Left ventricle myocardium superior (tissue), 1 donor: ENCODE measurements at regions not wholly inside any gene's neighbourhood (a gene's known extent, or its start where the extent isn't known, plus 50 kb on each side); places are given as distances from the start of the nearest gene placed in this dataset.

Experiments used
- ATAC-seq: fragments of 200-7000 bp; cut with Tn5 transposase; one replicate; pipeline ENCODE4 v1.9.1; 2020; ENCODE audit warnings: mild to moderate bottlenecking, moderate library complexity
- DNase-seq: peaks from one replicate; pipeline ENCODE4 v3.0.0-alpha.2; 2020
- intact Hi-C: fragments of 100-400 bp; cut with micrococcal nuclease; formaldehyde crosslinking; loops from one replicate; pipeline ENCODE4 v1.11.0; 2022
- donor health status: DM: no; HTN: yes; CAD: no; lungs with severe emphysema.

DNA sequence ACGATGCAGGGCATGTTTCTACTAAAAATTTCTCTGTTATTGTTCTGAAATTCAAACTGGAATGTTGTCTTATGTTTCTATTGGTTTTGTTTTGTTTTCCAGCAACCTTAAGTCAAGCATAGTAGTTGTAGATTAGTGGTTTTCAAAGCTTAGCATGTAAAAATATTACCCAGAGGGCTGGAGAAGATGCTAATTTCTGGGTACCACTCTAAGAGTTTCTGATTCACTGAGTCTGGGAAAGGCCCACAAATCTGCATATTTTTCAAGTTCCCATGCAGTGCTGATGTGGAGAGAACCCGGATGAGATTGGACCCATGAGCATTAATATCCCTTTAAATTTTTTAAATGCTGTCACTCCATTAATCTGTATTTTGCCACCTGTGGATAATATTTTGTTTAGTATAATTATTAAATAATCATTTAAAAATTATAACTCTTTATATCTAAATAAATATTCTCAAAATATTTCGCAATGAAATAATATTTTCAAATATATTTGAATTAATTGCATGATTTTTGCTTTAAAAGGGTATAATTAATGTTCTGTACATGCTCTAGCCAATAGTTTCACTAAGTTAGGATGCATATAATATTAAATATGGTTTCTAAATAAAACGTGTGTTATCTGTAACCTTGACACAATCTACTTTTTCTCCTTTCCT is 1274.7 kb upstream of the CADM2 start:
- DNase-seq, result no peak
- intact Hi-C loops, result no loop called here
- no peak for ATAC-seq

DNA sequence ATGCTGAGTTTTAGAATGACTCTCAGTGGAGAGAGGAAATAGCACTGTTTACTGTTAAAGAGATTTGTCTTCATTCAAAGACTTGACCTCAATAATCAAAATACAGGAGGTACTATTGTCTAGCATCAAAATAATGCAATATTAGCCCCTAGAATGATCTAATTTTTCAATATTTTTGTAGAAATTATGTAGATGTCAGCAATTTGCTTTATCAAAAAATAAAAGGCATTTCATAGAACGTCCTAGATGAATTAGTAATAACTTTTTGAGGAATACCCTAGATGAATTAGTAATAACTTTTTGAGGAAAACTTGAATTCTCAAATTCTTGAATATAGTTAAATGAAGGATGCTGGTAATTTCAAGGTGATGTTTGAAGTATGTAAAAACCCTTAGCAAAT is 1252.1 kb upstream of the CADM2 start:
- ATAC-seq (no peak), DNase-seq (no peak)
- intact Hi-C loops, result no loop called here

DNA sequence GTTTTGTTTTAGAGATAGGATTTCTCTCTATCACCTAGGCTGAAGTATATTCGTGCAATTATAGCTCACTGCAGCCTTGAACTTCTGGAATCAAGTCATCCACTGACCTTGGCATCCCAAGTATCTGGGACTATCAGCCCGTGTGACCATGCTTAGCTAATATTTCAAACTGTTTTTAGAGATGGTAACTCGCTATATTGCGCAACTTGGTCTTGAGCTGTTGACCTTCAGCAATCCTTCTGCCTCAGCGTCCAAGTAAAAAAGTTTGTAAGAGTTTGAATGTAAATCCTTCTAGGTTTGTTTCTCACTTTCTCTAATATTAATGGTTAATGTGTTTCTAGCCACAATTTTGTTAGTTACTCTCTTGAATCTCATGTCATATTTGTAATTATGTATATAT is 1243.5 kb upstream of the CADM2 start:
- DNase-seq (no peak), ATAC-seq (no peak)
- intact Hi-C loops, result no loop called here

- DNase-seq (no peak), ATAC-seq (no peak)
- intact Hi-C loops, result no loop called here
These were observed 1229.2 kb upstream of the CADM2 start for GRCh38 chr3:83729576-83729975.

- no peak for ATAC-seq
- intact Hi-C loops, result no loop called here
These were observed 1224.1 kb upstream of the CADM2 start for GRCh38 chr3:83734656-83735055.

DNA sequence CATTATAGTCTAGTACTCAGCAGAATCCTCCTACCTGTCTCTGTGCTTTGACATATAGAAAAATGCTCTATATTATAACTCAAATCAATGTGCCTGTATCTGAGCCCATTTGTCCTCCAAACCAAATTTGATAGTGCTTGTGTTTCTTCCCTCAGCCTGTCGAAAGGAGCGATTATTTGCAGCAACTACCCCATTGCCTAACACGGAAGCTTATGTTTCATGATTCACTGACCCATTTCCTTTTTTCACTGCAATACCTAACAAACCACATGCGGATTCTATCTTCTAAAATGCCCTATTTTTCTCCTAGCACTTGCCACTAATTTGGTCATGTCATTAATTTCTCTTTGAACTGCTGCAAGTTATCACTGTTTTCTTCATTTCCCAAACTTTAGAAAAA is 1220.6 kb upstream of the CADM2 start:
- intact Hi-C loops, result no loop called here
- DNase-seq (no peak), ATAC-seq (no peak)

More at GRCh38 chr3:83734656-83735055, 1224.1 kb upstream of the CADM2 start:
- DNase-seq, result no peak

DNA sequence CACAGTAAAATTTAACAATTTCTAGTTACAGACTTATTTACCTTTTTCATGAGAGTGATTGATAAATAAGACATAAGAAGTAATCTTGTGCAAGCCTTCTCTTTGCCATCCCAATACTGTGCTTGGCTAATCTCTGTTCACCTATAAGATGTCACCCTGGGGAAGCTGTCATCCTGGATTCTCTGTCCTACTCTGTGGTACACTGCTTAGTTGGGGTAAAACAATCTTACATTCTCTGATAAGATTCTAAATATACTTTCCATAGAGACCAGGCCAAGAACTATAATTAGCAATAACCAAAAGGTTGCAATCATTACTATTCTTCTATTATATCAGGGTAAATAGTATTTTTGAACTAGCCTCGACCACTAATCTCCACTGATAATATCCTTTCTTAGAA is 1218.3 kb upstream of the CADM2 start:
- DNase-seq, result no peak
- peak; percentile 86 for ATAC-seq
- intact Hi-C loops, result no loop called here

DNA sequence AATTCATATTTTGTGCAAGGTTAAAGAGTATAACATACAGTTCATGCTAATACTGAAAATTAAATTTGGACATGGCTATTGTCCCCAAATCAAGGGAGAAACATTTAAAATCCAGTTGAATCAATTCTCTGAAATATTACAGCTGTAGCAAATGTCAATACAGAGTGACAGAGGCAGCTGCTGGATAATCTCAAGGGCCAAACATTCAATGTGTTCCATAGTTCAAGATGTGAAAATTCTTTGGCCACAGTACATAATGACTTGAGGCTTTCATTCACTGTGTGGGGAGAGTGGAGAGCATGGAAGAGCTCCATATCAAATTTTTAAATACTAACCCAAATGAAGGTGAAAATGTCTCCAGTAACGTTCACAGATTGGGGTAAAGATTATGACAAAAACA is 1192.8 kb upstream of the CADM2 start:
- DNase-seq (no peak), ATAC-seq (no peak)
- intact Hi-C loops, result no loop called here

- intact Hi-C loops, result no loop called here
- no peak for ATAC-seq
- DNase-seq, result no peak
These were observed 1188.8 kb upstream of the CADM2 start for GRCh38 chr3:83769791-83770663.

DNA sequence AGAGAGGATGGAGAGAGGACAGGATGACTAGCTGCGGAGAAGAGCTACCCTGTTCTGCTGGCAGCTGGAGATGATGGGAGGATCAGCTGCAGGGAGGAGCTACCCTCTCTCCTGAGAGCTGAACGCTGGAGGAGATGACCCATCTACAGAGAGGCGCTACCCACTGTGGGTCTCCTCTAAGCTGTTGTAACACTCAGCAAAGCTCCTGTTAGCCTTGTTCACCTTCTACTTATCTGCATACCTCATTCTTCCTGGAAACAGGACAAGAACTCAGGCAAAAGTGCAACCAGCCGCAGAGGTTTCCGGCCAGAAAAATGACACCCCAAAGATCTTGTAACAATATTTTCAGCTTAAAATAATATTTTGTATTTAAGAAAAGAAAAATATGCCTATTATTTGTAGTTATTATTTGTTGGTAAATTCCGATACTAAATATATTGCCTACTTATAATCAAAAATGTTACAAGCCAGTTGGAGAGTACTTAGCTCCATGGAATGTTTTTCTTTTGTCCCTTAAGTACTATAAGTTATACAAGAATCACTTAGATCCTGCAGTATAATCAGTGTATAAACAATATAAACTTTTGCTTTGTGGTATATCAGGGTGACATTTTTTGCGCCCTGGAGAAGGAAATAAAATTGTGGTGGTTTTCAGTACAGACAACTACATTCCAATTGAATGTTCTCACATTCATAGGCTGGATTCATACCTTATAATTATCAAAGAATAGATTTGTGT is 1188.0 kb upstream of the CADM2 start:
- intact Hi-C loops, result no loop called here
- ATAC-seq, result no peak
- DNase-seq, result no peak

- ATAC-seq, result no peak
These were observed 1156.0 kb upstream of the CADM2 start for GRCh38 chr3:83802801-83803200.

DNA sequence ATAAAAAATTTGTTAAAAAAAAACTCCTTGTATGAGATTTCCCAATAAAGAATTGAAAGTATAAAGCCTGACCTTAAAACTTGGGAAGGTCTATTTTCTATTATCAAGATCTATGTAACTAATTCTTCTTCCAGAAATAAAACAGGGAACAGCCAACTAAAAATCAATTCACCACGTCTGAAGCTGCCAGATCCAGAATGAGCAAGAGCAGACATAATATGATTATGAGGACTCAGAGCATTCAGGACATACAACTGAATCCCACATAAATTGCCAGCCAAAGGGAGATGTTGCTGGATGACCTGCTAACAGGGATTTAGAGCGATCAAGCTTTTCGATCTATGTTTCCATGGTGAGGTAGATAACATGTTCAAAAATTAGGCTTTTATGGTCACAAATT is 1151.3 kb upstream of the CADM2 start:
- DNase-seq (no peak), ATAC-seq (no peak)
- intact Hi-C loops, result no loop called here

More at GRCh38 chr3:83802801-83803200, 1156.0 kb upstream of the CADM2 start:
- no peak for DNase-seq
- intact Hi-C loops, result no loop called here

DNA sequence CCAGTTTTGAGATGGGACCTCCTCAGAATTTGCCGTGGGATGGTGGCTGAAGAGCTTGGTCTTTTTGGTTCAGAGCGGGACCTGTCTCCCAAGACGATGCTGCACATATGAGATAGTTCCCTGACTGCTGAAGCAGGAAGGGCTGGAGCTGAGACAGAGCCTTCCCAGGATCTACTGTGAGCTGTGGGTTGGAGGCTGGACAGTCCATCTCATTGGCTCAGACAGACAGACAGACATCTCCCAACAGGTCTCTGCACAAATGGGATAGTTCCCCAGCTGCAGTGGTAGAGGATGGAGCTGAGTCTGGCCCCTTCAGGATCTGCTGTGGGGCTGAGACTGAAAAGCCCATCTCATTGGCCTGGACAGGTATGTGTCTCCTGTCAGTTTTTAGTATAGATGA is 1145.6 kb upstream of the CADM2 start:
- no peak for DNase-seq
- intact Hi-C loops, result no loop called here

DNA sequence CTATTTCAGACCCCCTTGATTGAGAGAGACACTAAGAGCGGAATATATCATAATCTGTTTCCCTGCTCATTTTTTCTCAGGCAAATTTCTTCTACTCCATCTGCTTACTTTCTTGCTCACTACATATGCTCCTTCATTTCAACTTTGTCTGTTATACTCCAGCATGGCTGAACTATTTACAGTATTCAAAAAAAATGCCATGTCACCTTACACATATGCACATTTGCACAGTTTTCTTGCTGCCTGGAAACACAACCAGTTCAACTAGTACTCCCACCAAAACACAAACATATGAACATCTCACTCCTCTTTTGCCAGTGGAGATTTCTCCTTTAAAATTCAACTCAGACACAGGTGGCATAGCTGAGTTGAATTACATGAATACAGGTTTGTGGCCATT is 1142.1 kb upstream of the CADM2 start:
- ATAC-seq (no peak), DNase-seq (no peak)
- intact Hi-C loops, result no loop called here

More for the DNA sequence above, 1145.6 kb upstream of the CADM2 start:
- no peak for ATAC-seq

GRCh38 chr3:83821506-83821905 is 1137.3 kb upstream of the CADM2 start:
- intact Hi-C loops, result no loop called here
- DNase-seq (no peak), ATAC-seq (no peak)

DNA sequence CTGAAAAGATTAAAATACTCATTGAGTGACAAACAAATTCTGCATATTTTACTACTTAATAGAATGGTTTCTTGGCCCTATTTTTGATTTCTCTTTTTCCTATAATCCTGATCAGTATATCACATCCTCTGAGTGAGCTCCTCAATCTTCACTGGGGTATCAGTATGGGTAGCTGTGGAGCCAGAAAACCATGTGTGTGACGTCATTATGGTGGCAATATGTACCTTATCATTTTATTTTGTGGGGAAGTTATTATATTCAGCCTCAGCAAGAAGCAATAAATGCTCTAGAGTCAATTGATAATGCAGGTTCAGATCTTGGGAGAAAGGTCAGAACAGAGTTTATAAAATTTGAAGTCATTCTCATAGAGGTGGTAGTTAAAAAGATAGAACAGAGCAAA is 1135.7 kb upstream of the CADM2 start:
- DNase-seq (no peak), ATAC-seq (no peak)
- intact Hi-C loops, result no loop called here

GRCh38 chr3:83835040-83835439 is 1123.7 kb upstream of the CADM2 start:
- intact Hi-C loops, result no loop called here
- ATAC-seq (no peak), DNase-seq (no peak)

DNA sequence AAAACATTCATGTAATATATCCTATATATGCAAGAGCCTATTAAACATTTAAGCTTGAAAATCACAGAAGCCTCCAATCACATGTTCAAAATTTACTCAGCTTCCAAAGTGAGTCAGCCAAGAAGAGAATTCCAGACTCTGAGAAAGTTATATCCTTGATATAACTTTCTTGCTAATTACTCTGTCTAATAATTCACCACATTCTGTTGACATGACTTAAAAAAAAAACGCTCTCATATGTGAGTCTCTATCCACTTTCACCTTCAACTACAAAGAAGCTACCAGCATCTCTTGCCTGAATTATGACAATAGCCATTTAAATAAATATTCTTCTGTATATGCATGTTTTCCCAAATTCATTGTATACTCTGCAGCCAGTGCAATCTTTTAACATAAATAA is 1116.3 kb upstream of the CADM2 start:
- intact Hi-C loops, result no loop called here
- DNase-seq (no peak), ATAC-seq (no peak)

DNA sequence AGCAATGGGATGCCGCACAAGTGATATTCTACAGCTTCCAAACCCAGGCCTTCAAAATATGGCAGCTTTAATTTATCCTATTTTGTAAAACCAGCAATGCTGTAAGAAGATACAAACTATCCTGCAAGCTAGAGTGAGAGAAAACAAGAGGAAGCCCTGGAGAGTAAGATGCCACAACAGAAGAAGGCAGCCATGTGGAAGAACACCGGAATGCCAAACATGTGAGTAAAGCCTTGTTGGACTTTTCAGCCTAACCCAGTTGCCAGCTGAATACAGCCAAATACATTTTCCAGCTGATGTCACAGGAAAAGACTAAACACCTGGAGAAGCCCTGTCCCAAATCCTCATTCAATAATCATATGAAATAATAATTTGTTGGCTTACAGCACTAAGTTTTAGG is 1115.1 kb upstream of the CADM2 start:
- intact Hi-C loops, result no loop called here

GRCh38 chr3:83849106-83849730 is 1109.6 kb upstream of the CADM2 start:
- no peak for DNase-seq

More for the DNA sequence above, 1115.1 kb upstream of the CADM2 start:
- ATAC-seq (no peak), DNase-seq (no peak)

More at GRCh38 chr3:83849106-83849730, 1109.6 kb upstream of the CADM2 start:
- ATAC-seq, result no peak
- intact Hi-C loops, result no loop called here
